WTC11 (cell line): ENCODE measurements at regions not wholly inside any gene's neighbourhood (a gene's known extent, or its start where the extent isn't known, plus 50 kb on each side); places are given as distances from the start of the nearest gene placed in this dataset.

Experiments
- CTCF ChIP-seq: fragments of 200-600 bp; IDR thresholded peaks from 2 replicates; pipeline ENCODE4 v1.8.0; 2022; ENCODE audit warnings: antibody characterized with exemption
- E2F1 ChIP-seq: sonication (generic); formaldehyde crosslinking; IDR thresholded peaks from 2 replicates; pipeline ENCODE4 v1.8.0; 2022; ENCODE audit warnings: mild to moderate bottlenecking, missing genetic modification reagents
- E2F5 ChIP-seq: sonication (generic); formaldehyde crosslinking; IDR thresholded peaks from 2 replicates; pipeline ENCODE4 v1.8.1; 2022; ENCODE audit warnings: mild to moderate bottlenecking, moderate library complexity, missing genetic modification reagents
- FOXK1 ChIP-seq: sonication (generic); formaldehyde crosslinking; IDR thresholded peaks from 2 replicates; pipeline ENCODE4 v1.8.0; 2022; ENCODE audit warnings: mild to moderate bottlenecking, moderate library complexity, missing genetic modification reagents
- NR2C2 ChIP-seq: sonication (generic); formaldehyde crosslinking; IDR thresholded peaks from 2 replicates; pipeline ENCODE4 v1.8.0; 2022; ENCODE audit warnings: mild to moderate bottlenecking, missing genetic modification reagents
- USF2 ChIP-seq: sonication (generic); formaldehyde crosslinking; IDR thresholded peaks from 2 replicates; pipeline ENCODE4 v1.8.1; 2023; ENCODE audit warnings: mild to moderate bottlenecking, missing genetic modification reagents, moderate library complexity

- TF ChIP-seq CTCF (no peak), E2F1 (CRISPR knock-in tag) (no peak), USF2 (CRISPR knock-in tag) (no peak), E2F5 (CRISPR knock-in tag) (no peak), FOXK1 (CRISPR knock-in tag) (no peak), NR2C2 (CRISPR knock-in tag) (no peak)
Observed at GRCh38 chr5:114065912-114066311, 296.0 kb upstream of the KCNN2 start.
